Karpas-422 (cell line): ENCODE measurements at regions not wholly inside any gene's neighbourhood (a gene's known extent, or its start where the extent isn't known, plus 50 kb on each side); places are given as distances from the start of the nearest gene placed in this dataset. TPM values are rescaled to one million over a fixed set of nuclear protein-coding genes. Genes with fewer than 3 reads are reported as not detected.

Experiments
- small RNA-seq: library from RNA; depleted of rRNA; stranded (forward); fragments of <200 nt; gene quantifications from one replicate; pipeline ENCODE3, GENCODE V24; 2014

Small RNAs in the stretch of these regions (small RNA-seq; reads per million reads assigned to genes)
- not detected for gene RPL37P3
